Neural progenitor cell (in vitro differentiated cells): ENCODE measurements at regions not wholly inside any gene's neighbourhood (a gene's known extent, or its start where the extent isn't known, plus 50 kb on each side); places are given as distances from the start of the nearest gene placed in this dataset.
"Not testable (repeated sequence)": the region's sequence is repeated elsewhere in the genome, so short reads cannot be mapped to it uniquely, and the experiment has no call there.

Source experiments
- CTCF ChIP-seq: fragments of 200-600 bp; sonication (generic); IDR thresholded peaks from 2 replicates; pipeline ENCODE4 v1.5.1; 2017; ENCODE audit warnings: antibody characterized with exemption, mild to moderate bottlenecking
- EZH2 ChIP-seq: fragments of 200-600 bp; sonication (generic); IDR thresholded peaks from 2 replicates; pipeline ENCODE4 v1.6.1; 2017; ENCODE audit warnings: antibody characterized with exemption, mild to moderate bottlenecking, moderate library complexity
- EZH2phosphoT487 ChIP-seq: fragments of 200-600 bp; sonication (generic); IDR thresholded peaks from 2 replicates; pipeline ENCODE4 v1.6.1; 2017; ENCODE audit warnings: antibody characterized with exemption

- not testable (repeated sequence) for TF ChIP-seq CTCF, EZH2, EZH2phosphoT487
Observed at GRCh38 chr14:105948955-105949354, 422.6 kb downstream of the TMEM121 start.
